NCI-H345 (cell line): ENCODE measurements at regions not wholly inside any gene's neighbourhood (a gene's known extent, or its start where the extent isn't known, plus 50 kb on each side); places are given as distances from the start of the nearest gene placed in this dataset.
"Not testable (repeated sequence)": the region's sequence is repeated elsewhere in the genome, so short reads cannot be mapped to it uniquely, and the experiment has no call there.

ENCODE experiments used
- DNase-seq: peaks from one replicate; lab custom pipeline; 2025; lab: John Stamatoyannopoulos, UW

GRCh38 chr1:38746941-38747600 is 112.5 kb downstream of the RRAGC start:
- DNase-seq: no peak

GRCh38 chr1:38746402-38746935 is 113.1 kb downstream of the RRAGC start:
- no peak for DNase-seq

- no peak for DNase-seq
These were observed 113.8 kb downstream of the RRAGC start for GRCh38 chr1:38745476-38746401.

GRCh38 chr1:38744452-38745350 is 114.9 kb downstream of the RRAGC start:
- DNase-seq: no peak

- no peak for DNase-seq
These were observed 116.4 kb downstream of the RRAGC start for GRCh38 chr1:38743184-38743583.

GRCh38 chr1:38741341-38741740 is 118.2 kb downstream of the RRAGC start:
- DNase-seq: no peak

- DNase-seq: no peak
These were observed 119.1 kb downstream of the RRAGC start for GRCh38 chr1:38740487-38740886.

GRCh38 chr1:38738207-38738606 is 121.4 kb downstream of the RRAGC start:
- DNase-seq: no peak

- DNase-seq: no peak
These were observed 123.2 kb downstream of the RRAGC start for GRCh38 chr1:38736399-38736798.

GRCh38 chr1:38735651-38736161 is 123.9 kb downstream of the RRAGC start:
- no peak for DNase-seq

- no peak for DNase-seq
These were observed 125.8 kb downstream of the RRAGC start for GRCh38 chr1:38733761-38734160.

- no peak for DNase-seq
These were observed 128.8 kb downstream of the RRAGC start for GRCh38 chr1:38730511-38731397.

- DNase-seq: no peak
These were observed 131.0 kb downstream of the RRAGC start for GRCh38 chr1:38728585-38728908.

GRCh38 chr1:38727684-38728584 is 131.6 kb downstream of the RRAGC start:
- DNase-seq: no peak

- DNase-seq: not testable (repeated sequence)
These were observed 134.1 kb downstream of the RRAGC start for GRCh38 chr1:38725321-38725961.

- DNase-seq: no peak
These were observed 135.1 kb downstream of the RRAGC start for GRCh38 chr1:38724160-38725131.

- no peak for DNase-seq
These were observed 137.8 kb downstream of the RRAGC start for GRCh38 chr1:38721816-38722215.

GRCh38 chr1:38719880-38720279 is 139.7 kb downstream of the RRAGC start:
- DNase-seq: no peak
